OCI-LY3 (cell line): ENCODE measurements at regions not wholly inside any gene's neighbourhood (a gene's known extent, or its start where the extent isn't known, plus 50 kb on each side); places are given as distances from the start of the nearest gene placed in this dataset.

Experiments
- CTCF ChIP-seq: fragments of 200-600, 300-600 bp; sonication (generic); IDR thresholded peaks from 2 replicates; pipeline ENCODE4 v1.5.1; 2014; ENCODE audit warnings: antibody characterized with exemption, low read length, low read depth
- EZH2phosphoT487 ChIP-seq: fragments of 200-600 bp; shearing (Covaris generic); IDR thresholded peaks from 2 replicates; pipeline ENCODE4 v1.6.1; 2018; ENCODE audit warnings: antibody characterized with exemption, mixed run types, low read depth

DNA sequence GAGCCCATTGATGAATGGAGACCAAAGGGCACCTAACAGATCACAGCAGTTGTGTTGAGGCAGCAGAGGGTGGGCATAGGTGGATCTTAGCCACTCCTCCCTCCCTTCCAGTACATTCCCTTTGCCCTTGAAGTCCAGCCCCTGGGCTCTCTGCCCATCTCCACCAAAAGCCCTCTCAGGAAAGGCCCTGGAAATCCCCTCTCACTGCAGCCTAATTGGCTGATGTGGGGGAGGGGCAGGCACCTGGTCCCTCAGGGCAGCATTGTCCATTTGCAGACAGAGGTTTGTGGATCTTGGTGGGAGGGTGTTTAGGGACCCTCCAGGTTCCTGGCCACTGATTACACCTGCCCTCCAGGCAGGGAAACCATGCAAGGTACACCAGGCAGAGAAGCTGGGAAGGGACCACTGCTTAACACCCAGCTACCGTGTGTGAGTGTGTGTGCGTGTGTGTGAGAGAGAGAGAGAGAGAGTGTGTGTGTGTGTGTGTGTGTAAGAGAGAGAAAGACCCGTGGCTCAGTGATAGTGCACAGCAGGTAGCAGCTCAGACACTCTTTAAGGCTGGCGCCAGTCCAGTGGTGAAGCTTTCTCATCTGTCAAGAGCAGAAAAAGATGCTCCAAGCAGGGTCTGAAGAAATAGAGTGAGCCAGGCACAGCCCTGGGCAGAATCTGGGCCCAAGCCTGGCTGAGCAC is 71.1 kb downstream of the MATN1 start:
- TF ChIP-seq CTCF: no peak
- TF ChIP-seq EZH2phosphoT487: no peak
